ENCODE measurements at regions not wholly inside any gene's neighbourhood (a gene's known extent, or its start where the extent isn't known, plus 50 kb on each side); places are given as distances from the start of the nearest gene placed in this dataset.
"Not testable (repeated sequence)": the region's sequence is repeated elsewhere in the genome, so short reads cannot be mapped to it uniquely, and the experiment has no call there.

DNA sequence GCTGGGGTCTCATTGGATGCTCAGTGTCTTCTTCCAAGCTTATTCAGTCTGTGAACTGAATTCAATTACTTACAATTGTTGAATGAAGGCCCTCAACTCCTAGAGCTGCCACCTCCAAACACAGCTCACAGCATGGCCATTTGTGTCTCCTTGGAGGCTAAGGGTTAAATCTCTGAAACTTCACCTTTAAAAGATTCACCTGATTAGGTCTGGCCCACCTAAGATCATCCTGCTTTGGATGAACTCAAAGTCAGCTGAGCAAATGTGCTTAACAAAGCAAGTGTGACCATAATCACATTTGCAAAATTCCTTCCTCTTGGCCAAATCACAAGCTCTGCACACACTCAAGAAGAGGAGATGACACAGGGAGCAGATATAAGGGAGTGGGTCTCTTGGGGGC is 118.2 kb downstream of the ART5 start:
- TF ChIP-seq EZH2phosphoT487 (IDR thresholded peaks at IDR 0.05; ENCODE audit: insufficient read depth, low read depth); EZH2 (IDR thresholded peaks at IDR 0.05; ENCODE audit: insufficient read depth, poor library complexity, severe bottlenecking): not testable (repeated sequence)

Measured in GM23248 (cell line).